Mesenchymal stem cell (in vitro differentiated cells and primary cell): ENCODE measurements at regions not wholly inside any gene's neighbourhood (a gene's known extent, or its start where the extent isn't known, plus 50 kb on each side); places are given as distances from the start of the nearest gene placed in this dataset.

Experiments used
- DNase-seq: peaks from one replicate; pipeline ENCODE4 v3.0.0-alpha.2; 2013
- H2AFZ ChIP-seq: one replicate; pipeline ENCODE4 v1.6.1; 2013; ENCODE audit warnings: low read depth, mild to moderate bottlenecking, control low read depth, inconsistent platforms, low read length, moderate library complexity
- H2AK5ac ChIP-seq: 2 replicates; pipeline ENCODE4 v1.6.1; 2013; ENCODE audit warnings: low read length, moderate library complexity, mild to moderate bottlenecking, inconsistent platforms; ENCODE audit not compliant: severe bottlenecking
- H2BK120ac ChIP-seq: one replicate; pipeline ENCODE4 v1.6.1; 2013; ENCODE audit warnings: low read depth, mild to moderate bottlenecking, inconsistent platforms, low read length, moderate library complexity
- H2BK12ac ChIP-seq, 2 experiments: one replicate each; pipeline ENCODE4 v1.6.1; 2013; ENCODE audit warnings: inconsistent platforms in 2 of 2, low read length in 2 of 2, mild to moderate bottlenecking in 2 of 2, moderate library complexity in 2 of 2, control low read depth in 1 of 2
- H2BK15ac ChIP-seq: one replicate; pipeline ENCODE4 v1.6.1; 2013; ENCODE audit warnings: mild to moderate bottlenecking, low read depth, inconsistent platforms; ENCODE audit not compliant: poor library complexity, severe bottlenecking
- H2BK5ac ChIP-seq: 2 replicates; pipeline ENCODE4 v1.6.1; 2013; ENCODE audit warnings: low read depth, mild to moderate bottlenecking, low read length, control low read depth, inconsistent platforms; ENCODE audit not compliant: poor library complexity, severe bottlenecking
- H3K14ac ChIP-seq, 2 experiments: one replicate each; pipeline ENCODE4 v1.6.1; 2013; ENCODE audit warnings: inconsistent platforms in 2 of 2, low read length in 2 of 2, control low read depth in 1 of 2, mild to moderate bottlenecking in 1 of 2, moderate library complexity in 1 of 2
- H3K18ac ChIP-seq, 2 experiments: one replicate each; pipeline ENCODE4 v1.6.1; 2013; ENCODE audit warnings: inconsistent platforms in 2 of 2, low read length in 2 of 2, control low read depth in 1 of 2, low read depth in 1 of 2, mild to moderate bottlenecking in 1 of 2
- H3K23ac ChIP-seq, 2 experiments: one replicate each; pipeline ENCODE4 v1.6.1; 2013; ENCODE audit warnings: inconsistent platforms in 2 of 2, low read length in 2 of 2, mild to moderate bottlenecking in 2 of 2, moderate library complexity in 2 of 2, control low read depth in 1 of 2
- H3K27ac ChIP-seq: 2 replicates; pipeline ENCODE4 v1.5.1; 2013; ENCODE audit warnings: mild to moderate bottlenecking, moderate library complexity, low read length, control low read depth, inconsistent platforms; ENCODE audit not compliant: poor library complexity, severe bottlenecking
- H3K27me3 ChIP-seq, 2 experiments: 2 replicates each; pipeline versions ENCODE4 v1.6.1 to v1.7.0; 2013; ENCODE audit warnings: low read length in 2 of 2, mild to moderate bottlenecking in 2 of 2, moderate library complexity in 2 of 2, control low read depth in 1 of 2, inconsistent platforms in 1 of 2; ENCODE audit not compliant: control insufficient read depth in 1 of 2, insufficient read depth in 1 of 2
- H3K36me3 ChIP-seq, 2 experiments: 2 replicates each; pipeline versions ENCODE4 v1.6.1 to v1.7.0; 2013; ENCODE audit warnings: low read length in 2 of 2, control low read depth in 1 of 2, inconsistent platforms in 1 of 2, low read depth in 1 of 2, mild to moderate bottlenecking in 1 of 2; ENCODE audit not compliant: insufficient read depth in 2 of 2, control insufficient read depth in 1 of 2
- H3K4ac ChIP-seq, 2 experiments: one replicate each; pipeline ENCODE4 v1.6.1; 2013; ENCODE audit warnings: inconsistent platforms in 2 of 2, low read length in 2 of 2, mild to moderate bottlenecking in 2 of 2, moderate library complexity in 2 of 2, control low read depth in 1 of 2, low read depth in 1 of 2
- H3K4me1 ChIP-seq: 2 replicates; pipeline ENCODE4 v1.6.1; 2013; ENCODE audit warnings: low read depth, low read length, control low read depth; ENCODE audit not compliant: control insufficient read depth, insufficient read depth
- H3K4me2 ChIP-seq: 2 replicates; pipeline ENCODE4 v1.6.1; 2013; ENCODE audit warnings: low read length, mild to moderate bottlenecking, inconsistent platforms; ENCODE audit not compliant: poor library complexity, severe bottlenecking
- H3K4me3 ChIP-seq, 2 experiments: 2 replicates each; pipeline versions ENCODE4 v1.5.1 to v1.7.0; 2013; ENCODE audit warnings: low read length in 2 of 2, mild to moderate bottlenecking in 2 of 2, control low read depth in 1 of 2, low read depth in 1 of 2; ENCODE audit not compliant: insufficient read depth in 1 of 2
- H3K79me1 ChIP-seq: replicated peaks from 2 replicates; pipeline ENCODE4 v1.6.1; 2013; ENCODE audit warnings: mild to moderate bottlenecking, control low read depth, low read length, inconsistent platforms; ENCODE audit not compliant: poor library complexity, severe bottlenecking
- H3K9ac ChIP-seq: 2 replicates; pipeline ENCODE4 v1.7.0; 2013; ENCODE audit warnings: mild to moderate bottlenecking, low read length, moderate library complexity
- H3K9me3 ChIP-seq: 2 replicates; pipeline ENCODE4 v1.7.0; 2013; ENCODE audit warnings: mild to moderate bottlenecking, low read length; ENCODE audit not compliant: control insufficient read depth
- H4K8ac ChIP-seq: one replicate; pipeline ENCODE4 v1.6.1; 2013; ENCODE audit warnings: inconsistent platforms, mild to moderate bottlenecking, low read length, moderate library complexity
- H4K91ac ChIP-seq: one replicate; pipeline ENCODE4 v1.6.1; 2013; ENCODE audit warnings: mild to moderate bottlenecking, low read length, inconsistent platforms
- WGBS: methylation state at CpG from one replicate; pipeline ENCODE4 v1.1.7; 2013; ENCODE audit warnings: mixed read lengths; 5-methylcytosine and 5-hydroxymethylcytosine counted together

DNA sequence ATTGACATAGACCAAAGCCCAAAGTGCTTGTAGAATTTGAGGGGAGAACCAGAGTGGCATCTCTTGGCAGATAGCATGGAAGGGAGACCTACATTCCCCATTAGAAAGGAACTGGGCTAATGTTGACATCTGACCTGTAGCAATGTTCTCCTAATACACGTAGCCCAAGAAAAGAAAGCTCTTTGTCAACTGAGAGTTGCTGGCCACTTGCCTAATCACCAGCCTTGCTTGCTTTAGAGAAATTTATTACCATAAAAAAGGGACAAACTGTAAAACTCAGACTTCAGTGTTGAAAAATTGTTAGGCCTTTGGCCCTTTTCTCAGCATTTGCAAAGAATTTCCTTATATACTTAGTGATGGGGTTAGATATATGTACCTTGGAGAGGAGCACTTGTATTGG, 777.5 kb downstream of the MAFB start:
- Histone ChIP-seq H3K14ac (no peak overlapping the region), H2AK5ac (no peak overlapping the region), H4K91ac (no peak overlapping the region), H3K4me3 (no peak overlapping the region), H3K4me2 (no peak overlapping the region), H3K27me3 (peaks cover 3 to 4% of the 10 kb centered on the region in 2 experiments), H3K9me3 (no peaks in the 10 kb centered on the region), H3K18ac (no peak overlapping the region), H3K27ac (no peak overlapping the region), H3K79me1 (no peaks in the 10 kb centered on the region), H3K9ac (no peak overlapping the region), H2BK5ac (no peak overlapping the region), H3K23ac (no peak overlapping the region), H3K36me3 (no peaks in the 10 kb centered on the region), H2AFZ (no peak overlapping the region), H2BK120ac (no peak overlapping the region), H2BK15ac (no peak overlapping the region), H4K8ac (no peak overlapping the region), H2BK12ac (no peak overlapping the region), H3K4ac (no peak overlapping the region), H3K4me1 (no peaks in the 10 kb centered on the region)
- DNase-seq = no peak
- 86% methylated on average over 1 of the region's 1 CpG for WGBS

DNA sequence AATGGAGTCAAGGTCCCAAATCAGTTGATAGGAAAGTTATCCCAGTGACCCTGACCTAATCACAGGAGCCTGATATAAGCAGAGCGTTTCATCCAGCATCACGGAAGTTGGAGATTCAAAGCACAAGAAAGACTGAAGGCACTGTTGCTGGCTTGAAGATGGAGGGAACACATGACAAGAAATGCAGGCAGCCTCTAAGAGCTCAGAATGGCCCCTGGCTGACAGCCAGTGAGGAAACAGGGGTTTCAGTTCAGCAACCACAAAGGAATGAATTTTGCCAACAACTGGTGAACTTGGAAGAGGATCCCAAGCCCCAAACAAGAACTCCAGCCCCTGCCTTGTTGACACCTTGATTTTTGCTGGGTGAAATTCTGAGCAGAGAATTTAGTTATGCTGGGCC, 778.5 kb downstream of the MAFB start:
- 97% methylated on average over 2 of the region's 2 CpGs for WGBS
- Histone ChIP-seq H3K18ac (no peak overlapping the region), H3K27me3 (peaks cover 3 to 4% of the 10 kb centered on the region in 2 experiments)

DNA sequence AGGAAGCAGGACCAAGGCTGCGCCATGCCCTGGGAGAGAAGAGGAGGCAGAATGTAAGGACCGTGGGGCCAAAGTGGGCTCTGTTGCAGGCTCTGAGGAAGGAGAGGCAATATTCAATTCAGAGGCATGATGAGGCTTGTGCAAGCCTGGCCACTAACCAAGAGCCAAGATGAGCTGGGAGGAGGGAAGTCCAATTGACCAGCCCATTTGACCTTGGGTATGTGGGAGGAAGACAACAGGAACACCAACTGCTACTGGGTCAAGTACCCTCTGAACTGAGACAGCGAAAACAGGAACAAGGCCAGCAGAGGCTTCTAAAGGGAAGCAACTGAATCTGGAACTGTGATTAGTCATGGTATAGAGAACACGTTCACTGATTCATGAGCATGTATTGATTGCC, 779.6 kb downstream of the MAFB start:
- H3K9ac ChIP-seq = no peak overlapping the region
- no peak overlapping the region for H4K8ac ChIP-seq
- 81% methylated on average over 4 of the region's 4 CpGs for WGBS
- H3K4me2 ChIP-seq = no peak overlapping the region
- H3K9me3 ChIP-seq = no peaks in the 10 kb centered on the region
- no peak overlapping the region for H4K91ac ChIP-seq
- H3K27me3 ChIP-seq = peaks cover 3 to 4% of the 10 kb centered on the region in 2 experiments
- no peaks in the 10 kb centered on the region for H3K36me3 ChIP-seq
- no peak overlapping the region for H3K18ac ChIP-seq
- no peak overlapping the region for H2BK15ac ChIP-seq
- no peaks in the 10 kb centered on the region for H3K4me1 ChIP-seq
- H3K27ac ChIP-seq = no peak overlapping the region
- no peak for DNase-seq
- H3K4me3 ChIP-seq = no peak overlapping the region
- H3K14ac ChIP-seq = peak overlapping the region in 1 of 2 experiments; percentile 38
- H2BK5ac ChIP-seq = no peak overlapping the region
- H2AK5ac ChIP-seq = no peak overlapping the region
- no peak overlapping the region for H3K4ac ChIP-seq
- no peak overlapping the region for H2BK12ac ChIP-seq
- no peak overlapping the region for H2BK120ac ChIP-seq
- no peak overlapping the region for H3K23ac ChIP-seq
- no peak overlapping the region for H2AFZ ChIP-seq
- H3K79me1 ChIP-seq = no peaks in the 10 kb centered on the region

More for the DNA sequence above, 778.5 kb downstream of the MAFB start:
- H3K23ac ChIP-seq = no peak overlapping the region
- H4K8ac ChIP-seq = no peak overlapping the region
- H3K4me3 ChIP-seq = no peak overlapping the region
- H2BK5ac ChIP-seq = no peak overlapping the region
- no peaks in the 10 kb centered on the region for H3K79me1 ChIP-seq
- no peak overlapping the region for H2BK12ac ChIP-seq
- no peak overlapping the region for H4K91ac ChIP-seq
- no peak for DNase-seq
- H2BK15ac ChIP-seq = no peak overlapping the region
- no peak overlapping the region for H2BK120ac ChIP-seq
- no peaks in the 10 kb centered on the region for H3K4me1 ChIP-seq
- H3K14ac ChIP-seq = no peak overlapping the region
- no peak overlapping the region for H3K4ac ChIP-seq
- no peak overlapping the region for H3K9ac ChIP-seq
- no peaks in the 10 kb centered on the region for H3K36me3 ChIP-seq
- H3K27ac ChIP-seq = no peak overlapping the region
- H3K9me3 ChIP-seq = no peaks in the 10 kb centered on the region
- no peak overlapping the region for H3K4me2 ChIP-seq
- no peak overlapping the region for H2AK5ac ChIP-seq
- no peak overlapping the region for H2AFZ ChIP-seq

DNA sequence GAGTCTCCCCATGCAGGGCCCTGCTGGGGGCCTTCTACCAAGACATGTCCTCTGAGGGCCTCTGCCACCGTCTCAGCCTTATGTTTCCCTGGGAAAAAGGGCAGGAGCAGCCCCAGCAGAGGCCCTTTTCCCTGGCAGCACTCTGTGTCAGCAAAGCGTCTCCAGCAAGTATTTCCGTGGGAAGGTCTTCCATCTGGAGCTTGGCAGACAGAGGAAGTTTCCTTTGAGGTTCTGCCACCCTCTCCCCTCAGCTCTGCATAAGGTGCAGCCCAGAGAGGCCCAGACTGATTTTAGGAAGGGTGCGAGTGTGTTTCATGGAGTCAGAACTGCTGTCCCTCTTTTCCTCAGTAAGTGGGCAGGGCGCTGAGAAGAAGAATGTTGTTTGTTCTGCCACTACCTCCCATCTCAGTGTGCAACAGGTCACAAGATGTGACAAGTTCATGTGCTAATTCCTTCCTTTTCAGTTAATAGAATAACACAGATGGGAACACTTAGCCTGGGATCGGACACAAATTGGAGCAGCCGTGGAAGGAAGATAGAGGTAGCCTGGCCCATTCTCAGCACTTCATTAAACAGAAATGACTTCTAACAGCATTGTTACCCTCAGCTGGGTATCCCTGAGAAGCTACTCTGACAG, 784.4 kb downstream of the MAFB start:
- peak overlapping the region; percentile 12 for H4K8ac ChIP-seq
- WGBS = 77% methylated on average over 7 of the region's 7 CpGs

More for the DNA sequence above, 784.4 kb downstream of the MAFB start:
- H3K9ac ChIP-seq = no peak overlapping the region
- no peaks in the 10 kb centered on the region for H3K9me3 ChIP-seq
- H3K14ac ChIP-seq = no peak overlapping the region
- H2BK5ac ChIP-seq = no peak overlapping the region
- no peaks in the 10 kb centered on the region for H3K36me3 ChIP-seq
- H3K4me3 ChIP-seq = no peak overlapping the region
- no peak overlapping the region for H2BK120ac ChIP-seq
- DNase-seq = no peak
- no peak overlapping the region for H3K27ac ChIP-seq
- H2BK12ac ChIP-seq = no peak overlapping the region
- H3K4ac ChIP-seq = no peak overlapping the region
- no peak overlapping the region for H2BK15ac ChIP-seq
- H3K4me1 ChIP-seq = no peaks in the 10 kb centered on the region
- no peaks in the 10 kb centered on the region for H3K79me1 ChIP-seq
- no peak overlapping the region for H4K91ac ChIP-seq
- no peak overlapping the region for H3K23ac ChIP-seq
- H2AFZ ChIP-seq = no peak overlapping the region
- peaks cover 3 to 4% of the 10 kb centered on the region in 2 experiments for H3K27me3 ChIP-seq
- no peak overlapping the region for H3K18ac ChIP-seq
- no peak overlapping the region for H2AK5ac ChIP-seq
- H3K4me2 ChIP-seq = no peak overlapping the region
